CD8-positive, alpha-beta memory T cell (primary cell): ENCODE measurements at regions not wholly inside any gene's neighbourhood (a gene's known extent, or its start where the extent isn't known, plus 50 kb on each side); places are given as distances from the start of the nearest gene placed in this dataset.

Experiments
- CTCF ChIA-PET: fragments of 350-600 bp; sonication (Branson Sonifier 250); formaldehyde crosslinking; loops from one replicate; lab custom pipeline; 2021; ENCODE audit warnings: antibody characterized with exemption; lab: Charles Lee
- POLR2A ChIA-PET: fragments of 350-600 bp; sonication (Branson Sonifier 250); formaldehyde crosslinking; loops from one replicate; lab custom pipeline; 2021; ENCODE audit warnings: antibody characterized with exemption; lab: Charles Lee
- DNase-seq, 5 donors: peaks; one replicate each; pipeline versions ENCODE4 v3.0.0 to v3.0.0-alpha.2; 2020 to 2022; ENCODE audit warnings: mixed read lengths in 1 of 5
- H3K27ac ChIP-seq: one replicate; pipeline ENCODE4 v1.7.0; 2013; ENCODE audit warnings: low read depth, mild to moderate bottlenecking, low read length, moderate library complexity
- H3K27me3 ChIP-seq: 2 replicates; pipeline ENCODE4 v1.7.0; 2013; ENCODE audit warnings: low read length, mild to moderate bottlenecking; ENCODE audit not compliant: insufficient read depth, poor library complexity, severe bottlenecking
- H3K36me3 ChIP-seq: 2 replicates; pipeline ENCODE4 v1.7.0; 2013; ENCODE audit warnings: mild to moderate bottlenecking, low read length, moderate library complexity; ENCODE audit not compliant: insufficient read depth
- H3K4me1 ChIP-seq: 2 replicates; pipeline ENCODE4 v1.7.0; 2013; ENCODE audit warnings: mild to moderate bottlenecking, low read length, moderate library complexity; ENCODE audit not compliant: insufficient read depth
- H3K4me3 ChIP-seq: 2 replicates; pipeline ENCODE4 v1.7.0; 2013; ENCODE audit warnings: mild to moderate bottlenecking, low read length
- H3K9me3 ChIP-seq: 2 replicates; pipeline ENCODE4 v1.7.0; 2013; ENCODE audit warnings: mild to moderate bottlenecking, low read length
- H3K27ac Mint-ChIP-seq, 8 donors: one replicate each; pipeline ENCODE4 v1.8.0; 2020 to 2021; ENCODE audit warnings: mixed read lengths in 8 of 8, mild to moderate bottlenecking in 6 of 8, inconsistent platforms in 3 of 8, moderate library complexity in 3 of 8
- H3K27me3 Mint-ChIP-seq, 2 donors: one replicate each; pipeline ENCODE4 v1.8.0; 2020 to 2021; ENCODE audit warnings: mixed read lengths in 2 of 2, mild to moderate bottlenecking in 1 of 2, moderate library complexity in 1 of 2
- H3K36me3 Mint-ChIP-seq, 3 donors: one replicate each; pipeline ENCODE4 v1.8.0; 2020 to 2021; ENCODE audit warnings: mixed read lengths in 3 of 3, inconsistent platforms in 1 of 3, mild to moderate bottlenecking in 1 of 3
- H3K4me1 Mint-ChIP-seq, 3 donors: one replicate each; pipeline ENCODE4 v1.8.0; 2020 to 2021; ENCODE audit warnings: mixed read lengths in 3 of 3, inconsistent platforms in 1 of 3, mild to moderate bottlenecking in 1 of 3
- H3K4me3 Mint-ChIP-seq, 7 donors: one replicate each; pipeline ENCODE4 v1.8.0; 2020 to 2021; ENCODE audit warnings: mixed read lengths in 7 of 7, mild to moderate bottlenecking in 6 of 7, moderate library complexity in 4 of 7, inconsistent platforms in 2 of 7
- H3K9me3 Mint-ChIP-seq, 5 donors: one replicate each; pipeline ENCODE4 v1.8.0; 2020 to 2022; ENCODE audit warnings: mixed read lengths in 5 of 5, mild to moderate bottlenecking in 3 of 5, moderate library complexity in 2 of 5, inconsistent platforms in 1 of 5

- Mint-ChIP-seq H3K4me1 (no peaks in the 10 kb centered on the region), H3K9me3 (peaks cover 0 to 4% (median 3%) of the 10 kb centered on the region in 5 donors), H3K36me3 (no peaks in the 10 kb centered on the region), H3K27ac (no peak overlapping the region), H3K27me3 (peaks cover 0 to 3% of the 10 kb centered on the region in 2 donors), H3K4me3 (no peak overlapping the region)
- ChIA-PET POLR2A (no interaction called here), CTCF (no interaction called here)
- no peak for DNase-seq
- Histone ChIP-seq H3K9me3 (no peaks in the 10 kb centered on the region), H3K27me3 (no peaks in the 10 kb centered on the region), H3K4me3 (no peak overlapping the region), H3K4me1 (no peaks in the 10 kb centered on the region), H3K36me3 (no peaks in the 10 kb centered on the region), H3K27ac (no peak overlapping the region)
Observed at GRCh38 chr2:17259613-17260012, 258.6 kb downstream of the RAD51AP2 start.

- no peak overlapping the region for H3K27ac ChIP-seq
- H3K9me3 ChIP-seq, result no peaks in the 10 kb centered on the region
- Mint-ChIP-seq H3K27me3 (peaks cover 0 to 3% of the 10 kb centered on the region in 2 donors), H3K4me3 (no peak overlapping the region), H3K36me3 (no peaks in the 10 kb centered on the region), H3K4me1 (no peaks in the 10 kb centered on the region), H3K9me3 (peaks cover 0 to 5% (median 3%) of the 10 kb centered on the region in 5 donors), H3K27ac (no peak overlapping the region)
- H3K36me3 ChIP-seq, result no peaks in the 10 kb centered on the region
- no peaks in the 10 kb centered on the region for H3K27me3 ChIP-seq
- DNase-seq, result no peak
- CTCF ChIA-PET, result no interaction called here
- POLR2A ChIA-PET, result no interaction called here
- H3K4me3 ChIP-seq, result no peak overlapping the region
- H3K4me1 ChIP-seq, result no peaks in the 10 kb centered on the region
Observed at GRCh38 chr2:17258861-17259260, 259.4 kb downstream of the RAD51AP2 start.

- Histone ChIP-seq H3K27me3 (no peaks in the 10 kb centered on the region), H3K4me3 (no peak overlapping the region), H3K36me3 (no peaks in the 10 kb centered on the region), H3K4me1 (no peaks in the 10 kb centered on the region), H3K9me3 (no peaks in the 10 kb centered on the region), H3K27ac (no peak overlapping the region)
- ChIA-PET CTCF (no interaction called here), POLR2A (no interaction called here)
- H3K27ac Mint-ChIP-seq, result no peak overlapping the region
- peaks cover 0 to 7% (median 5%) of the 10 kb centered on the region in 5 donors for H3K9me3 Mint-ChIP-seq
- no peak overlapping the region for H3K4me3 Mint-ChIP-seq
- peaks cover 0 to 3% of the 10 kb centered on the region in 2 donors for H3K27me3 Mint-ChIP-seq
- H3K36me3 Mint-ChIP-seq, result no peaks in the 10 kb centered on the region
- no peaks in the 10 kb centered on the region for H3K4me1 Mint-ChIP-seq
- DNase-seq, result no peak
Observed at GRCh38 chr2:17257189-17257909, 260.9 kb downstream of the RAD51AP2 start.

- no peaks in the 10 kb centered on the region for H3K36me3 ChIP-seq
- POLR2A ChIA-PET, result no interaction called here
- H3K27ac Mint-ChIP-seq, result no peak overlapping the region
Observed at GRCh38 chr2:17255071-17255470, 263.2 kb downstream of the RAD51AP2 start.

GRCh38 chr2:17254421-17254820 is 263.8 kb downstream of the RAD51AP2 start:
- no peaks in the 10 kb centered on the region for H3K27me3 ChIP-seq
- H3K27ac ChIP-seq, result no peak overlapping the region
- ChIA-PET POLR2A (no interaction called here), CTCF (interaction anchor here (0.6 kb wide), 1 partner anchor 54 kb away, joined by 3 read pairs; no protein-coding TSS in a partner anchor)
- no peaks in the 10 kb centered on the region for H3K36me3 Mint-ChIP-seq
- H3K4me3 Mint-ChIP-seq, result no peak overlapping the region
- H3K4me1 ChIP-seq, result no peaks in the 10 kb centered on the region
- H3K4me3 ChIP-seq, result no peak overlapping the region
- H3K27me3 Mint-ChIP-seq, result no peaks in the 10 kb centered on the region
- no peak for DNase-seq
- peaks cover 5 to 13% (median 6%) of the 10 kb centered on the region in 5 donors for H3K9me3 Mint-ChIP-seq
- no peaks in the 10 kb centered on the region for H3K36me3 ChIP-seq
- no peaks in the 10 kb centered on the region for H3K4me1 Mint-ChIP-seq
- no peak overlapping the region for H3K27ac Mint-ChIP-seq
- no peaks in the 10 kb centered on the region for H3K9me3 ChIP-seq

More at GRCh38 chr2:17255071-17255470, 263.2 kb downstream of the RAD51AP2 start:
- no peak for DNase-seq
- CTCF ChIA-PET, result interaction anchor here (0.6 kb wide), 1 partner anchor 54 kb away, joined by 3 read pairs; no protein-coding TSS in a partner anchor
- H3K4me3 Mint-ChIP-seq, result no peak overlapping the region
- H3K9me3 Mint-ChIP-seq, result peaks cover 5 to 13% (median 8%) of the 10 kb centered on the region in 5 donors
- Histone ChIP-seq H3K4me3 (no peak overlapping the region), H3K27me3 (no peaks in the 10 kb centered on the region), H3K9me3 (no peaks in the 10 kb centered on the region), H3K4me1 (no peaks in the 10 kb centered on the region), H3K27ac (no peak overlapping the region)
- no peaks in the 10 kb centered on the region for H3K4me1 Mint-ChIP-seq
- H3K36me3 Mint-ChIP-seq, result no peaks in the 10 kb centered on the region
- no peaks in the 10 kb centered on the region for H3K27me3 Mint-ChIP-seq

- Mint-ChIP-seq H3K4me3 (no peak overlapping the region), H3K4me1 (no peaks in the 10 kb centered on the region), H3K36me3 (no peaks in the 10 kb centered on the region), H3K27me3 (no peaks in the 10 kb centered on the region), H3K9me3 (peaks cover 5 to 13% (median 6%) of the 10 kb centered on the region in 5 donors), H3K27ac (no peak overlapping the region)
- Histone ChIP-seq H3K4me1 (no peaks in the 10 kb centered on the region), H3K4me3 (no peak overlapping the region), H3K36me3 (no peaks in the 10 kb centered on the region), H3K27ac (no peak overlapping the region), H3K9me3 (no peaks in the 10 kb centered on the region), H3K27me3 (no peaks in the 10 kb centered on the region)
- POLR2A ChIA-PET, result no interaction called here
- CTCF ChIA-PET, result no interaction called here
- DNase-seq, result no peak
Observed at GRCh38 chr2:17252258-17252657, 266.0 kb downstream of the RAD51AP2 start.

GRCh38 chr2:17251171-17251570 is 267.1 kb downstream of the RAD51AP2 start:
- Histone ChIP-seq H3K27me3 (no peaks in the 10 kb centered on the region), H3K36me3 (no peaks in the 10 kb centered on the region), H3K9me3 (no peaks in the 10 kb centered on the region), H3K27ac (no peak overlapping the region), H3K4me3 (no peak overlapping the region), H3K4me1 (no peaks in the 10 kb centered on the region)
- no peak for DNase-seq
- ChIA-PET CTCF (no interaction called here), POLR2A (no interaction called here)
- Mint-ChIP-seq H3K9me3 (peaks cover 5 to 12% (median 6%) of the 10 kb centered on the region in 5 donors), H3K4me1 (no peaks in the 10 kb centered on the region), H3K27me3 (no peaks in the 10 kb centered on the region), H3K27ac (no peak overlapping the region), H3K36me3 (no peaks in the 10 kb centered on the region), H3K4me3 (no peak overlapping the region)

GRCh38 chr2:17249249-17249648 is 269.0 kb downstream of the RAD51AP2 start:
- H3K27ac ChIP-seq, result no peak overlapping the region
- no peak overlapping the region for H3K4me3 ChIP-seq
- POLR2A ChIA-PET, result no interaction called here
- Mint-ChIP-seq H3K4me3 (no peak overlapping the region), H3K36me3 (no peaks in the 10 kb centered on the region), H3K27me3 (no peaks in the 10 kb centered on the region), H3K9me3 (peaks cover 5 to 12% (median 8%) of the 10 kb centered on the region in 5 donors), H3K4me1 (no peaks in the 10 kb centered on the region), H3K27ac (no peak overlapping the region)
- no peak for DNase-seq
- CTCF ChIA-PET, result no interaction called here
- H3K36me3 ChIP-seq, result no peaks in the 10 kb centered on the region
- no peaks in the 10 kb centered on the region for H3K9me3 ChIP-seq
- H3K4me1 ChIP-seq, result no peaks in the 10 kb centered on the region
- no peaks in the 10 kb centered on the region for H3K27me3 ChIP-seq
